Astrocyte of the spinal cord (primary cell): ENCODE measurements at regions not wholly inside any gene's neighbourhood (a gene's known extent, or its start where the extent isn't known, plus 50 kb on each side); places are given as distances from the start of the nearest gene placed in this dataset.

Experiments used
- DNase-seq: peaks from one replicate; pipeline ENCODE4 v3.0.0; 2011; ENCODE audit warnings: low read depth, low spot score
- H3K4me3 ChIP-seq: 2 replicates; pipeline ENCODE4 v1.5.1; 2011; ENCODE audit warnings: low read depth, mild to moderate bottlenecking, low read length, moderate library complexity
- in situ Hi-C: cut with HindIII; loops from 2 replicates; pipeline ENCODE4 v1.10.0; 2017; ENCODE audit warnings: low sequenced_read_pairs
- TF ChIP-seq, protein P1 (sequence below): IDR thresholded peaks from 2 replicates; pipeline ENCODE4 v1.5.1; 2012; ENCODE audit warnings: low read depth, mild to moderate bottlenecking, low read length, inconsistent platforms

DNA sequence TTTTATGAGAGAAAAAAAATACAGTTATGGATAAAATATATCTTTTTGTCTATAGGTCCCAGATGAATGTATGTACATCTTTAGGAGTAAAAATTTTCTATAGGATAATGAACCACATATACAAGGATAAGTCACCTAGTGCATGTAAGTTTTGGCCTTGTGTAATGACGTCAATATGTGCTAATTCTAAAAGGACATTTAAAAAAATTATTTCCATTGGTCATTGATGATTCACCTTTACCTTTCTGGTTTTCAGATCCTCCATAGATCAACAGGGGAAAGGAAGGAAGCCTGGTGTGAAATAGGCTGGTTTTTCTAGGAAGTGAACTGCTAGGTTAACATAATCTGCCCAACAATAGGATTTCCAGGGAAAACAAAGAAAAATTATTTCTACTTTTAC lies 684.3 kb upstream of the SOX9 start:
- TF ChIP-seq, protein P1, sequence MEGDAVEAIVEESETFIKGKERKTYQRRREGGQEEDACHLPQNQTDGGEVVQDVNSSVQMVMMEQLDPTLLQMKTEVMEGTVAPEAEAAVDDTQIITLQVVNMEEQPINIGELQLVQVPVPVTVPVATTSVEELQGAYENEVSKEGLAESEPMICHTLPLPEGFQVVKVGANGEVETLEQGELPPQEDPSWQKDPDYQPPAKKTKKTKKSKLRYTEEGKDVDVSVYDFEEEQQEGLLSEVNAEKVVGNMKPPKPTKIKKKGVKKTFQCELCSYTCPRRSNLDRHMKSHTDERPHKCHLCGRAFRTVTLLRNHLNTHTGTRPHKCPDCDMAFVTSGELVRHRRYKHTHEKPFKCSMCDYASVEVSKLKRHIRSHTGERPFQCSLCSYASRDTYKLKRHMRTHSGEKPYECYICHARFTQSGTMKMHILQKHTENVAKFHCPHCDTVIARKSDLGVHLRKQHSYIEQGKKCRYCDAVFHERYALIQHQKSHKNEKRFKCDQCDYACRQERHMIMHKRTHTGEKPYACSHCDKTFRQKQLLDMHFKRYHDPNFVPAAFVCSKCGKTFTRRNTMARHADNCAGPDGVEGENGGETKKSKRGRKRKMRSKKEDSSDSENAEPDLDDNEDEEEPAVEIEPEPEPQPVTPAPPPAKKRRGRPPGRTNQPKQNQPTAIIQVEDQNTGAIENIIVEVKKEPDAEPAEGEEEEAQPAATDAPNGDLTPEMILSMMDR: no peak
- no peak for DNase-seq
- no peak overlapping the region for H3K4me3 ChIP-seq
- in situ Hi-C loops: no loop called here

DNA sequence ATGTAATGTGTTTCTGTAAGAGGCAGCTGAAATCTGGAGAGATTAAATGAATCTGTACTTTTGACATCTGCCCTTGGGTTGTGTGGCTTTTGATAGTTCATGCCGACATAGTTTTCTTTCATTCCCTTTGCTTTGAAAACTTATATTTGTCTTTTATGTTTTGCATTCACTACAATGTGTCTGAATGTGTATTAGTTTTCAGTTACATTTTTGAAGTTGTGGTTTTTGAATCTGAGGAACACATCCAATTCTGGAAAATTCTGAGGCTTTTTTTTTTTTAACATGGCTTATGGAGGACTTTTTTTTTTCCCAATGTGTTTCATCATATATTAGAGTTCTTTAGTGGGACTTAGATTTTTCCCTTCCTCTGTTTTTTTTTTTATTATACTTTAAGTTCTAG lies 683.7 kb upstream of the SOX9 start:
- no peak overlapping the region for H3K4me3 ChIP-seq
- TF ChIP-seq, protein P1: no peak
- DNase-seq: peak; percentile 32
- in situ Hi-C loops: no loop called here

DNA sequence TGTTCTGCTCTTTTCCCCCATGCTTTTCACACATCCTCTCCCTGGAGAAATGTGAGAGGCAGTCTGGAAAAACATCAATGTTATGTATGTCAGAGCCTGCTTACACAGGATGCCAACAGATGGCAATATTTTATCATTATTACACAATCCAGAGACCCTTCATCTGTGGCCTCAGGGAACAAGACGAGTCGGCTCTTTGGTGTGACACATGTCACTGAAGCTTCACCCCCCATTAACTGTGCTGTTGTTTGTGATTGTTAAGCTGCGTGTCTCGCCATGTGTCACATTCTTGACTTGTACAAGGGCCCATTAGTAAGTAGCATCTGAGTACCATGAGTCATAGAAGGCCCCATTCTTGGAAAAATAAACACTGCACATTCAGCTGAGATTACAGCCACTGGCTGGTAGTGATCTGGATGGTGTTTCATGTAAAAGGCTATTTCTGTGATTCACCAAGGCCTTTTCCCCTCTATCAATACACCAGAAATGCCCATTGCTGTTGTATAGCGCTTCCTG lies 682.1 kb upstream of the SOX9 start:
- in situ Hi-C loops: no loop called here
- peak; percentile 96 for DNase-seq
- TF ChIP-seq, protein P1: no peak
- H3K4me3 ChIP-seq: no peak overlapping the region

DNA sequence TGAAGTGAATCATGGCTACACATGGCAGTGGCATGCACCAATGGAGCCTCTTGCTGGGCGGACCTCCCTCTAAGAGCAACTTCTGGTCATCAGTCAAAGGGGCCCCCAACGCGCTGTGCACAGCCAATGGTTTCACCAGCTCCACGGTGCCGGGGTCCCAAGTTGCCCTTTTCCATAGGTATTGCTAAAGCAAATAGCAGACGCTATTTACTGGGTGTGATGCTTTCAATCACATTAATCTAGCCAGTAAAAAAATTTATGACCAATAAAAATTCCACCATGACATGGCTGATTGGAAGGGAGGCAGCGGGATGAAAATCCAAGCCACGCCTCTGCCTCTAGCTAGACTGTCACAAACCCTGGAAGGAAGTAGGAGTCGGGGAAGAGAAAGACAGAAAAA lies 680.3 kb upstream of the SOX9 start:
- no peak overlapping the region for H3K4me3 ChIP-seq
- DNase-seq: no peak
- TF ChIP-seq, protein P1: no peak
- in situ Hi-C loops: no loop called here

DNA sequence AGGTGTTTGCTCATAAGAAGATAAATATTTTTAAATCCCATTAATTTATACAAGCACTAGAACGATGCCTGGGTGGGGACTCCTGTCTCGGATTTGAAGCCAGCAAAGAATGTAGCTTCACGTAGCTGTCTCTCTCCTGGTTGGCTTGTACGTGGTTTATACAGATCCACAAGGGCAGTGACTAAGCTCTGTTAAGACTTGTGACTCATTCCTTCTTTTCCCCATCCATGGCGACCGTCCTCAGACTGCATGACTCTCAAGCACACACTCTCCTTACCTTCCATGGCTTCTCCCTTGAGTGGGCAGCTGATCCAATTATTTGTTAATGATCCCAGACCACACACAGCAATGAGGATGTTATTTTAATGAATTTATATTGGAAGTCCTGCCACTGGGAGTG lies 679.7 kb upstream of the SOX9 start:
- TF ChIP-seq, protein P1: no peak
- in situ Hi-C loops: no loop called here
- DNase-seq: peak; percentile 89
- no peak overlapping the region for H3K4me3 ChIP-seq

DNA sequence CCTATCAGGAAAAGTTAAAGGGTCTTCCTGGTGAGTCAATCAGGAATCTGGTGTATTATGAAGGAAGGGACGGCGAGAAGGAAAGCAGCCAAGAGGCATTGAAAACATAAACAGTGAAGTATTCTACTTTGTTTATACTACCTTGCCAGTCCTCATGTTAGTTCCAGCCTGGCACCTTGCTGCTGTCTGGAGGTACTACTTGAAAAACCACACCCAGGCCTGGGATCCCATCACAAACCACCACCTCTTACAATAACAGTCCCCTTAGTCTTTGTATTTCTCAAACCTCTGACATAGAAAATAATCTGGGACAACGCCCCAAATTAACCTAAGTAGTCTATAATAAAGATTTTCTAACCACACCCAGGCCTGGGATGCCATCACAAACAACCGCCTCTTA lies 676.7 kb upstream of the SOX9 start:
- TF ChIP-seq, protein P1: no peak
- no peak overlapping the region for H3K4me3 ChIP-seq
- in situ Hi-C loops: no loop called here
- DNase-seq: no peak
